EH (cell line): ENCODE measurements at regions not wholly inside any gene's neighbourhood (a gene's known extent, or its start where the extent isn't known, plus 50 kb on each side); places are given as distances from the start of the nearest gene placed in this dataset.

ENCODE experiments used
- DNase-seq: peaks from one replicate; pipeline ENCODE4 v3.0.0-alpha.2; 2015; ENCODE audit warnings: low read depth

DNA sequence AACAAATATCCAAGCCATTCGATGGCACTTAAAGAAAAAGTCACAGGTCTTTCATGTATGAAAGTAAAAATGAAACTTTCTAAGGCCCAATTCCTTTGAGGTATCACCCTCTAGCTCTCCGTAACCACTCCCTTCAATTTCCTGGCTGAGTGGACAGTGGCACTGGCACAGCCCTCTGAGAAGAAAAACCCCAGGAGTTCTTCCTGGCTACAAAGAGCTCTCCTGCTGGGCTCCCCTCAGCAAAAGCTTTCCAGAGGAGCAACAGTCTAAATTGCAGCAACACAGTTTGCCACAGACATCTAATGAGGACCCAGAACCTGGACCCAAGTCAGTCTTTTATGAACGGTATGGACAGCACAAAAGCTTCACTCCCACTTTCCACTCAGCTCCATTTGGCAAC lies 71.8 kb downstream of the FUNDC1 start:
- no peak for DNase-seq

DNA sequence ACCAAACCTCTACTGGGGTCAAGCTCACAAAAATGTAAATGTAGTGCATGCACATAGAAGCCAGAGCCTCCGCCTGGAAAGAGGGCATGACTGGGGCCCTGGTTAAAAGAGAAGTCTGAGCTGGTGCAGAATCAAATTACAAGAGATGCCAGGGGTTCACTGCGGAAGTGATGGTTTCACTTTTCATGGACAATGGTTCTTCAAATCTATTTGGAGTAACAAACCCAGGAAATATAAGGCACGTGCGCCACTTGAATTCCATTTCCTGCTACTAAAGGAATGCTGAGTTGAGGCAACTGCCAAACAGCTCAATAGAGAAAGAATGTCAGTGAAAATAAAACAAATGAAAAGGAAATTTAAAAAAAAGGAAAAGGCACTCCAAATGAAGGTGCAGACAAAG lies 79.8 kb downstream of the FUNDC1 start:
- DNase-seq, result peak; percentile 22

DNA sequence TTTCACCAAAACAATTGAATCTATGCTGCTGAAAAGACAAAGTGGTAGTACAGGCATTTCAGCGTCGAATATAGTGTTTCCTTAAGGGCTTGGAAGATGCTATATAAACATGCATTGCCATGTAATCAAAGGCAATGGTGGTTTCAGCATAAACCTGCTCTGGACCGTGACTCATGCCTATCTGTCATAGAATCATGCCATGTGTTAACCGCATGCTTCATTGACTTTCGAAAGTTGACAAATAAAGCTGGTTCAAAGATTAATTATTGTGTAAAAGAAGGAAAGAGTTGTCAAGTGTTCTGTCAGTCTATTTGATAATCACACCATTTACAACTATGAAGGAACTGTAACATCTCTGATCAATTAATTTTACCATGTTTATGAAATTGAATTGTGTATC lies 83.2 kb downstream of the FUNDC1 start:
- no peak for DNase-seq

DNA sequence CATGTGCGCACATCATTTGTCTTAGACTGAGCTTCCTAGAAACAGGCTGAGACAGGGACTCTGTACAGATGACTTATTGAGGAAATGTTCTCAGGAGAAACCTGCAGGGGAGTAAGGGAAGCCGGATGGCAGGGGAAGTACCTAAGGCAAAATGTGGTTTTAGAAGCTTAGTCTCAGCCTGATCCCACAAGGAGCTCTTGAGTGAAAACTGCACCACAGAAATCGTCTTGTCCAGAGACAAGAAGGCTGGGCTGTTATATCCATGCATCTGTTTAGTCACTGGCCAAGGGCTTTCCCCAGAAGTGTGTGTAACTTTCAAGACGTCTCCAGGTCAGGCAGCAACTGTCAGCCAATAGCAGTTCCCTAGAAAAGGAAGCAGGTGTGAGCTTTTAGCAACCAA lies 86.0 kb downstream of the FUNDC1 start:
- no peak for DNase-seq

DNA sequence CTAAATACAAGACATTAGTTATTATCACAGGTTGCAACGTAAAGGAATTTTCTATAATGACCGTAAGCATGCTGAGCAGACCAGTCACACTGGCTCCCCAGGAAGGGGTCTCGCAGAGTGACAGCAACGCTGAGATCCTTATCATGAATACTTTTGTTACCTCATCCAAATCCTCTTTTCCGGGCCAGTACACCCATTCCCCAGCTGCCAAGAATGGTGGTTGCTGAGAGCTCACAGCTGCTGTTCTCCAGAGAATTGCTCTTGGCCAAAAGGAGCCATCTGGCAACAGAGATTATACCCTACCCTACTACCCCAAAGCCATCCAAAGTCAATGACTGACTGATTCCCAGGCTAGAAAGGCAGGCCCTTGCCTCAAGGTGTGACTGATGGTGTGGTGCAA lies 91.6 kb downstream of the FUNDC1 start:
- no peak for DNase-seq

DNA sequence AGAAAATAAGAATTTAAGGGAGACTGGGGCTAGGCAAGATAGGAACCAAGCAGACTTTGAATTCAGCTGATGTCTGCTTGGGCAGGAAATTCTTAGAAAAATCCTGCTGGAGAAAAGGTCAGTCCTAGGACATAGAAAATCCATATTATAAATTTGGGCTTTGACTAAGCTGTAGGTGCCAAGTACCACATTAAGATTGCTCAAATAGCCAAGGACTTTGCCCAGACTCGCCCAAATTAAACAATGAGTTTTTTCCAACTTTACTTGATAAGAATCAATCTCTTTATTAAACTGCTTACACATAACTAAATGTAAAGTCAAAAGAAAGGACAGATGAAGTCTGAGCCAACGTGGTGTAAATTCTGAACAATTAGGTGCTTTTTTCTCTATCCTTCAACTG lies 95.4 kb downstream of the FUNDC1 start:
- DNase-seq, result no peak

DNA sequence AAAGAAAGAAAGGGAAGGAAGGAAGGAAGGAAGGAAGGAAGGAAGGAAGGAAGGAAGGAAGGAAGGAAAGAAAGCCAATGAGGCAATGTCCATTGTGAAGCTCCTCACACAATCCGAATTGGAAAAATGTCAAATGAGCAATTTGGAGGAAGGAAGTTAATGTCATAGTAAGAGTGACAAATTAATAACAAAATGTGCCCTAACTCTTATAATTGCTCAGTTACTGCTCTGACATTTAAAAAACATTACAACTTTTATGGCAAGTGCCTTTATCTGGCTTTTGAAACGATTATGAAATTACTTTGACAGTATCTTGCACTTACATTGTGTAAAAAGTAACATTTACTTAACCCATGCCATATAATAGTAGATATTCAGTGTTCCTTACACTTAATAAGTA lies 96.5 kb upstream of the EFHC2 start:
- DNase-seq, result no peak

DNA sequence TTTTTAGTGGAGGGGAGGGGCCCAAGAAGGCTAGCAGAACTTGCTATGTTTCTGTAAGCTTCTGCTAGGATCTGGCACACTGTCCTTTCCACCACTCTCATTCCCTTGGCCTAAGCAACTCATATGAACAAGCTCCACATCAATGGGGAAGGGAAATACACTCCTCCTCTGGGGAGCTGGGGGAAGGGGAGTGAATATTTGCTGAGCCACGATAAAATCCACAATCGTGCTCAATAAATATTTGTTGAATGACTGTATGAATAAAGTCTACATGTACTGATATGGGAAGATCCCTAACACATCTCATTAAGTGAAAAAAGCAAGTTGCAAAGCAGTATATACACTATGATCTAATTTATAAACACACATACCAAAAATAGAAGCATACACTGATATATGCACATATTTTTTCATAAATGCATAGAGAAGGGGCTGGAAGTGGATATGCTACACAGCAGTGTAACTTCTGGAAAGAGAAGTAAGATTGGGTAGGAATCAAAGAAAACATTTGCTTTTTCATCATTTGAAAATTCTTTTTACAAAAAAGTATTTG lies 95.8 kb upstream of the EFHC2 start:
- DNase-seq, result no peak

DNA sequence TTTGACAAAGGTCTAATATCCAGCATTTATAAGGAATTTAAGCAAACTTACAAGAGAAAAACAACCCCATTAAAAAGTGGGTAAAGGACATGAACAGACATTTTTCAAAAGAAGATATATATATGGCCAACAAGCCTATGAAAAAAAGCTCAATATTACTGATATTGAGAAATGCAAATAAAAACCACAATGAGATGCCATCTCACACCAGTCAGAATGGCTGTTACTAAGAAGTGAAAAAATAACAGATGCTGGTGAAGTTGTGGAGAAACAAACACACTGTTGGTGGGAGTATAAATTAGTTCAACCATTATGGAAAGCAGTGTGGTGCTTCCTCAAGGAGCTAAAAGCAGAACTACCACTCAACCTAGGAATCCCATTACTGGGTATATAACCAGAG lies 91.6 kb upstream of the EFHC2 start:
- DNase-seq, result no peak

DNA sequence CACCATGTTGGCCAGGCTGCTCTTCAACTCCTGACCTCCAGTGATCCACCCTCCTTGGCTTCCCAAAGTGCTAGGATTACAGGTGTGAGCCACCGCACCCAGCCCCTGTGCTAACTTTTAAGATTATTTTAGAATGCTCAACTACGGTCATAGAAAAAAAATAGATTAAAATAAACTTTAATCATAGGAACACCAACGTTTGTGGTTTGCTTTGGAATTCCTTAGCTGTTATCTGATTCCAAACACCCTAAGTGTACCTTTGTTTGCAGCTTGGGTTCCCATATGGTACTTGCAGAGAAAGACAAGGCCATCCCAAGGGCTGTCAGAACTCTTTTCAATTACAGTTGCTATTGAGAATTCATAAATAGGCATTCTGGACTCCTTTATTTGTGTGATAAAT lies 90.1 kb upstream of the EFHC2 start:
- DNase-seq, result no peak

DNA sequence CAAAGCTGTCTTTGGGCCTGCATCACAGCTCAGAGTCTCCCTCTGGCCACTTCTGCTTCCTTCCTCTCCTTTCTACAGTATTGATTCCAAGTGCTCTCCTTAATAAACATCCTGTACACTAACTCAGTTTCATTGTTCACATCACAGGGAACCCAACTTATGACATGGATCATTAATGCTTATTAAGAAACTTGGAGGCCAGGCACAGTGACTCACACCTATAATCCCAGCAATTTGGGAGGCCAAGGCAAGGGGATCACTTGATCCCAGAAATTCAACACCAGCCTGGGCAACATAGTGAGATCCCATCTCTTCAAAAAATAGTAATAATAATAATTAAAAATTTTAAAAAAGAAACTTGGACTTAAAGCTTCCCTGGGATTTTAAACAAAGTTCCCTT lies 89.2 kb upstream of the EFHC2 start:
- DNase-seq, result no peak

DNA sequence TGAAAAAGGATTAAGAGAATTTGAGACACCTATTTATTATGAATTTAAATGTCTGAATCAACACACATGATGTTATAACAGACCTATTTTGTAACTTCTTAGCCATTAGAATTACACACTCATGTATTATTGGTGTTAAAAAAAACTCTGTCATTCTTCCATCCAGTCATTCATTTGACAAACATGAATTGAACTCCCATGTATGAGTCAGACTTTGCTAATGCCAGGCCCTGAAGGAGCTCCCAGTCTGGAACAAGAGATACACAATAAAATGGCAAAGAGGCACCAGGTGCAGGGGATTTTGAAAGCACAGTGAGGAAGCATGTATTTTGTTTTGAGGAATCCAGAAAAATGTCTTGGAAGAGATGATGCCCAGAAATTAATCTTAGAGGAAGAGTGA lies 87.7 kb upstream of the EFHC2 start:
- DNase-seq, result no peak

DNA sequence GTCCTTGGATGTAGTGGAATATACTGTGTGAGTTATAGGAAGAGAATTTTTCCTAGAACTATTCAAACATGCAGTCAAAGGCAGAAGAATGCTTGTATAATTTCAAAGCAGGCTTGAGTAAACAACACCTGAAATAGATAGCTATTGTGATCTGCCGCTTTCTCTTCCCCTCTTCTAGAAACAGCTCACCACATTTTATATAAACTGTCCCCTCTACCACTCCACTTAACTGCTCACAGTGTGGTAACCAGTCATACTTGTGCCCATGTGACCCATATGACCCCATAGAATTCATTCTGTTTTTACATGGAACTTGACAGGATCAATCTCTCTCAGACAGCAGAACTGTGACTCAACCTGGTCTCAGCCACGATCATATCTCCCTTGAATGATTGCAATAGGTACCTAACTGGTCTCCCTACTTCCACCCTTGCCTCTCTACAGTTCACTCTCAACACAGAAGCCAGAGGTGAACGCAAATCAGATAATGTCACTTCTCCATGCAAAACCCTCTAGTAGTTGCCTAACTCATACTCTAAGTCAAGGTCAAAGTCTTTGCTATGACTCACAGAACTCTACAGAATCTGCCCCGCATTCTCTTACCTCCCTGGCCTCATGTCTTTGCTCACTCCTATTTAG lies 85.6 kb upstream of the EFHC2 start:
- DNase-seq, result no peak

DNA sequence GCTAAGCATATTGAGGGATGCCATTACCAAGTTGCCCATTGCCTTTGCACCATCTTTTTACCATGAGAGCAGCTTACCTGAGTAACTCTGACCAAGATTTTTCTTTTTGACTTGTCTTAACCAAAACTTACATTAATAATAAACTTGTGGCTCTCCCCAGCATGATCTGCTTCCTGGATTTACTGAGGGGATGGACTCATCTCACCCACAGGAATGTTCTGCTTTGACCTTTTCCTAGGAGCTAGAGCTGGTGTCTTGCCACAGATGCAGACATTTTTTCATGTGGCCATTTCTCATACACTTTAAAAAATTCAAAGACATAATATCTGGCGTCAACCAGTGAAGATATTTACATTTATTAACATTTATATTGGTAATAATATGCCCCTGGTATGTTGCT lies 79.2 kb upstream of the EFHC2 start:
- DNase-seq, result no peak

DNA sequence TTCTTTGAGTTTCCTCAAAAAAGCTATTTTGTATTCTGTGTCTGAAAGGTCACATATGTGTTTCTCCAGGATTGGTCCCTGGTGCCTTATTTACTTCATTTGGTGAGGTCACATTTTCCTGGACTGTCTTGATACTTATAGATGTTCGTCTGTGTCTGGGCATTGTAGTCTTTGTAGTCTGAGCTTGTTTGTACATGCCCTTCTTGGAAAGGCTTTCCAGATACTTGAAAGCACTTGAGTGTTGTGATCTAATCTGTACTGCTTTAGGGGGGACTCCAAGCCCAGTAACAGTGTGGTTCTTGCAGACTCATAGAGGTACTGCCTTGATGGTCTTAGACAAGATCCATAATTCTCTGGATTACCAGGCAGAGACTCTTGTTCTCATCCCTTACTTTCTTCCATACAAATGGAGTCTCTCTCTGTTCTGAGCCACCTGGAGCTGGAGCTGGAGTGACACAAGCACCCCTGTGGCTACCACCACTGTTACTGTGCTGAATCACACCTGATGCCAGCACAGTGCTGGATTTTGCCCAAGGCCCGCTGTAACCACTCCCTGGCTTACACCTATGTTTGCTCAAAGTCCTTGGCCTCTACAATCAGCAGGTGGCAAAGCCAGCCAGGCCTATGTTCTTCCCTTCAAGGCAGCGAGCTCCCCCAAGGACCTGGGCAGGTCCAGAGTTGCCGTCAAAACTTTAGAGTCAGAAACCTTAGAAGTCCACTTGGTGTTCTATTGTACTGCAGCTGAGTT lies 72.3 kb upstream of the EFHC2 start:
- no peak for DNase-seq

DNA sequence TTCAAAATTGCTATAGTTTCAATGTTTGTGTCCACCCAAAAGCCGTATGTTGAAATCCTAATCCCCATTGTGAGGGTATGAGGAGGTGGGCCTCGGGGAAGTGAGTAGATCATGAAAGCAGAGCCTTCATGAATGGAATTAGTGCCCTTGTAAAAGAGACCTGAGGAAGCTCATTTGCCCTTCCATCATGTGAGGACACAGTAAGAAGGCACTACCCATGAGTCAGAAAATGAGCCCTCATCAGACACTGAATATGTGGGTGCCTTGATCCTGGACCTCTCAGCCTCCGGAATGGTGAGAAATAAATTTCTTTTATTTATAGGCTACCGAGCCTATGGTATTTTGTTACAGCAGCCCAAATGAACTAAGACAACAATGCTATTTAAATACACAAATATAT lies 57.7 kb upstream of the EFHC2 start:
- no peak for DNase-seq

DNA sequence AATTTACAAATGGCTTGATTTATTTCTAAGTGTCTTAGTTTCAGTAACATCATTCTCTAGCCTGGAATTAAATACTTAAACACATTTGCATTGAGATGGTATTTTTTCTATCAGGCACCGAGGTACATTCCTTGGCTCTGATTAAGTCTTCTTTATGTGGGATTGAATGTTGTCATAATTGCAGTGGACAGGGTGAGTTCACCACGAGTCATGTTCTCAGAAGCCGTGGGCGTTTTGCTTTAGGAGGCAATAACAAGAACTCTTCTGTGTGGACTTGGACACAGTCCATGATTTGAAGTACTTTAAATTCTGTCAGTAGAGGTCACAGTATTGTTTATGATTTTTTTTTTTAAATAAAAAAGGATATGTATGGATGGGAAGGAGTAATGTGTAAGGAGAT lies 57.1 kb upstream of the EFHC2 start:
- peak; percentile 75 for DNase-seq

DNA sequence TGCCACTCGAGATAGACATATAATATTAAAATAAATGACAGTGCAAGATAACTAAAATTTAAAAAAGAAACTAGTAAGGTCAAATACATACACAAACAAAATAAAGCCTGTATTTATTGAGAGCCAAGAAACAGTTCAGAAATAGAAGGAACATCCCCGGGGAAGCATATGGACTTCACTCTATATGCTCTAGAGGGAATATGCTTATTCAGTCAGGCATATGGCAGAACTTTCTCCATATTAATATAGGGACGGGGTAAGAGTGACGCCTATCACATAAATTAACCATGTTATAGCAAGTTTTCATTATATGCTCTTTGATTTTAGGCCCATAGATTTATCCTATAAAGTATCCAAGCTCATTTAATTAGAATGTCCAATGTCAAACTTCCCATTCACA lies 56.7 kb upstream of the EFHC2 start:
- DNase-seq, result no peak
